HG02981 (cell line): ENCODE measurements at regions not wholly inside any gene's neighbourhood (a gene's known extent, or its start where the extent isn't known, plus 50 kb on each side); places are given as distances from the start of the nearest gene placed in this dataset.
"Not testable (repeated sequence)": the region's sequence is repeated elsewhere in the genome, so short reads cannot be mapped to it uniquely, and the experiment has no call there.

Source experiments
- ATAC-seq: cut with Tn5 transposase; IDR thresholded peaks from one replicate; pipeline ENCODE4 v1.9.1; 2021; ENCODE audit warnings: mild to moderate bottlenecking, moderate library complexity; ENCODE audit not compliant: unreplicated experiment

- ATAC-seq = no peak
Measured at GRCh38 chr2:111522231-111522768, 361.7 kb downstream of the ANAPC1 start.

- ATAC-seq = no peak
Measured at GRCh38 chr2:111523009-111523408, 361.0 kb downstream of the ANAPC1 start.

GRCh38 chr2:111525026-111525425, 359.0 kb downstream of the ANAPC1 start:
- not testable (repeated sequence) for ATAC-seq

DNA sequence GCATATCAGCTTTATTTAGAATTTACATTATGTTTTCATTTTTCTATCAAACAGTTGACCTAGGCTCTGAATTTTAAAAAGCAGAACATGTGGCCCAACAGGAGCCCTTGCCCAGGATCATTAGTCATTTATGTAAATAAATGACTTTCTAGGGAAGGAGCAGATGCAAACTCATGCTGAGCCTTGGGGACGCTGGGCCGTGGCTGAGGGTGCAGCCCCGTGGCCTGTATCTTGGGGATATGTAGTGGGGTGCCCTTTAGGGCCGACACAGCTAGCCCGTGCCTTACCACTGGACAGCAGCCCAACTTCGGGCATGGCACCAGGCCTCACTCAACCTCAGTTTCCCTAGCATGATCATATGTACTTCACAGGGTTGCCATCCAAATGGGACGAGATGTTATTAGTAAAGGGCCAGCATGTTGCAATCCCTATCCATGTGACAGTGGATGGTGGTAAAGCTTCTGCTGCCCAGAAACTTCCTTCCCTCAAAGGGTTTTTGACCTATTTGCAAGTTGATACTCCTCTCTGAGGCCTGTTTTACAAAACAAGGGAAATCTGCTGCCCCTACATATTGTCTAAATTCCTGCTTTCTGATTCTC, 357.9 kb downstream of the ANAPC1 start:
- not testable (repeated sequence) for ATAC-seq

DNA sequence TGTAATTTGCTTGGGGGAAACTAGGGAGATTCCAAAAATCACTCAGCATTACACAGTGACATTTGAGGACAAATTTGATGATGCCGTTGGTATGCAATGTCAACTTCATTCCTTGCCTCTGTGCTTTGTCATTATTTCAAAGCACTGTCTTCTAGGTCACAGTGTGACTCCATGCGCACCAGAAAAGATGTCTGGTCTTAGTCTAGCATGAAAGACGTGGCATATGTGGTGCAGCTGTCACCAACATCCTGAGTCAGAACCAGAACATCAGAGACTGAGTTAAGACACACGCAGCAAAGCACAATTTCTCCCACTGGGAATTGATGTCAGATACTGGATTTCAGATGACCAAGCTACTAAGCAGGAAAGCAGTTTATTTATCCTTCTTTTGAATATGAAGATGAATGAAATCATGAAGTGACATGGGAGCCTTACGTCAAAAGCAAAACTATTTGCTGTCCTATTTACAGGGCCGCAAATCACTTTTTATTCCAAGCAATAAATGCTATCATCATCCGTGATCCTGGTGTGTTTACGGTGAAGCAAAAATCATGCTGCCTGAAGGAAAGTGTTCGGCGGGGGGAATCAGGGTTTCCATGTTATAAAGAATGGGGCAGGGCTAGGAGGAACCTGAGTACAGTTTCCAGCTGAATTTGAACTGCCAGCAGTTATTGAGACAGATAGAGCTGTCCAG, 356.1 kb downstream of the ANAPC1 start:
- ATAC-seq = not testable (repeated sequence)

GRCh38 chr2:111529022-111529421, 355.0 kb downstream of the ANAPC1 start:
- not testable (repeated sequence) for ATAC-seq

GRCh38 chr2:111530239-111530965, 353.6 kb downstream of the ANAPC1 start:
- not testable (repeated sequence) for ATAC-seq

- ATAC-seq = not testable (repeated sequence)
Measured at GRCh38 chr2:111532682-111533556, 351.1 kb downstream of the ANAPC1 start.

- not testable (repeated sequence) for ATAC-seq
Measured at GRCh38 chr2:111533557-111534247, 350.3 kb downstream of the ANAPC1 start.

DNA sequence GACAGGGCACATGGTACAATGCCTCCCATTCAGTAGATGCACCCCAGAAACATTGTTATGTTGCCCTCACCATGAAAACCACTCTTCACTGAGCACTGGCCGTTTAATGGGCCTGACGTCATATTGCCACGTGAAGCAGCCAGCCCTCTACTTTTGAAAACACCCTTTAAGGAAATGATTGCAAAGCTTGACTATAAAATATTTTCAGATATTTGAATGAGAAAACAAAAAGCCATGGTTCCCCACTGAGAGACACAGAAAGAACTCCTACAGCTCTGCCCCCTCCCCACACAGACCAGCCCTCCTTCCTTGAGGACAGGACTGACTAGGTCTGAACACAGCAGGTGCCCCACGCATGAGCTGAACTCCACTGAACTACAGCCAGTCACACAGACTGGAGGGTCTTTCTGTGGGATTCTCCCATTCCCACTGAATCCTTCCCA, 349.1 kb downstream of the ANAPC1 start:
- no peak for ATAC-seq

DNA sequence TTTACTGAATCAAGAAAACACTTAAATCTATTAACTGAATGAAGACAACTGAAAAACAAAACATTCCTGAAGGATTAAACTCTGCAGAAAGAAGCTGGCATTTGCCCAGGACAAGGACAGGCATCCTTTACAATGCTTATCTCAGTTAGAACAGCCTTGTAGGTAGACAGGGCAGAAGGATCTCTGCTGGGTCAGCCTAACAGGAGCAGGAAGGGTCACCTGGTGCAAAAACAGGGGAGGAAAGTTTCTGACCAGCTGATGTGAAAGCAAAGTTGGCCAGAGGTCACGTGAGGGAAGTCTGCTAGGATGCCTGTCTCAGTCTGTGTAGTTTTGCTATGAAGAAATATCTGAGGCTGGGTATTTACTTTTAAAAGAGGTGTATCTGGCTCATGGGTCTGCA, 348.6 kb downstream of the ANAPC1 start:
- ATAC-seq = no peak

DNA sequence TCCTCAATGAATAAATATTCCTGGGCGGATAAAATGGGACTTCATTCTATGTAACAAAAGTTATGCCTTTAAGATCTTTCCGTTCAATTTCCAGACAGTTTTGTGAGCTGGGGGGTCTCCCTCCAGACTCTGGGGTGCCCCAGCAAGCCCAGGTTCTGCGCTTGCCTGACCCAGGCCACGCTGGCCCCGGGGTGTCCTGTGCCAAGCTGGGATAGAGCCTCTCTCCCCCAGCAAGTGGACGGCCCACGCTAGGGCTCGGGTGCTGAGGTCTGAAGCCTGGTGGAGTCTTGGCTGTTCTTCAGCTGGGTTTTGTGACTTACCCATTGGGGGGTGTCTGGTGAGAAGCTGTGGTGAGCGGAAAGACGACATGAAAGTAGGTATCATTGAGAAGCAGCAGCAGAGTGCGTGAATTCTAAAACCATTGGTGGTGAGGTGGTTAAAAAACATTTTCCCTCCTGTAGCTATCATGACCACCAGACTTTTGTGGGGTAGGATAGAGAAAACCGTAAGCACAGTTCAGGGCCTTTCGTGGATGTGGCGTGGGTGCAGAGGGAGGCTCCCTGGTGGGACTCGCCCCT, 346.8 kb downstream of the ANAPC1 start:
- ATAC-seq = no peak

DNA sequence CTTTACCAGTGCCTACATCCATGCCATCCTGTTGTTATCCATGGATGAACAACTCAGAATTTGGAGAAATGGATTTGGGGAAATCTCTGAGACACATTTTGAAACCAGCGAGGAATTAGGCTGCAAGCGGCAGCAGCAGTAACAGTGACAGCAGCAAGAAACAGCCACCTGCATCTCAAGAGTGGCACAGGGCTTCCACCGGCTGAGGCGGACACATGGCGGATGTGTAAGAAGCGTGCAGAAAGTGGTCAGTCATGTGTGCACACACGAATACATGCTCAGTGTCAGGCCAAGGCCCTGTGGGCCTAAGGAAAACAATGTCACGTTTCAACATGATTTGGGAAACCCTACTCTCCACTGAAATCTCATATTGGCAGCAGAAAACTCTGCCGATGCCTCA, 344.0 kb downstream of the ANAPC1 start:
- ATAC-seq = not testable (repeated sequence)

GRCh38 chr2:111542120-111542774, 341.7 kb downstream of the ANAPC1 start:
- not testable (repeated sequence) for ATAC-seq

- ATAC-seq = not testable (repeated sequence)
Measured at GRCh38 chr2:111544006-111544405, 340.0 kb downstream of the ANAPC1 start.

DNA sequence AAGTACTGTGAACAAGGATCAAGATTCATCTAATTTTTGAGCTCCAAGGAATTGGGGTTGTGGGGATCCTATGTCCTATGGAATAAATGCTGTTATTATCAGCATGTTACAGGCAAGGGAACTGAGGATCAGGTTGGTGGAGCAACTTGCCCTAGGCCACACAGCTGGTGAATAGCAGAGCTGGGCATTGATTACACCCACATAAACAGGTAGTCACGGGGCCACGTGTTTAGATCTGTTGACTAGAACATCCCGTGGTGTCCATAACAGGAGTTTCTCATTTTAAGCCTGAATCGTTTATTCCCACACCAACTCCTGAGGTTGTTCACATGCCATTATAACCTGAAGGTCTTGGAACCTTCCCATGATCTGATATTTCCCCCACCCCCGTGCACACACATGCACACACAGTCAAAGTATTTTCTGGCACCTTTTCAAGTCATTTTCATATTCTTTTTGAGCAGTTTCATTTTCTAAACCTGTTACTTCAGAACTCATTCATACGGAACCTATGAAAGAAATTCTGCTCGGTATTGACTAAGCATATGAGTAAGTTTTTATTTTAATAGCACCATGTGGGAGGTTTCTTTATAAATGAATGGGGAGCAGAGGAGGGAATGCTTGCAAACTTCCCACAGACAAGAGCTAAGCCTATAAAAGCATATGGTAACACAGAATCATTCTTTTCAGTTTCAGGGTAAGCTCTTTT, 338.1 kb downstream of the ANAPC1 start:
- ATAC-seq = not testable (repeated sequence)

DNA sequence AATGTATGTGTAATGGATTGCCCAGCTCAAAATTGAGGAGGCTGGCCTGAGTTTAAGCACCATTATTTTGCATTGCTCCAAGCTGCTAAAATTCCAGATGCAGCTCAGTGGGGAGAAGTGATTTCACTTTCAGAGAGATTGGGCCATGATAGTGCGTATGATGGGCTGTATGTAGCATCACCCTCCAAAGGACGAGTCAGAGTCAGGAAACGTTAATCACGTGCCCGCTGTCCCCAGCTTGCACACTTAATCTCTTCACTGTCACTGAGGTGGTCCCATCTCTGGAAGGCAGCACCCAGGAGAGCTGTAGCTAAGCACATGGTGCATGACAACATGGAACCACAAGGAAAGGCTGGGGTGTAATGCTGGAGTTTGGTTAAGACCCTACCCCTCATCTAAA, 337.4 kb downstream of the ANAPC1 start:
- not testable (repeated sequence) for ATAC-seq

DNA sequence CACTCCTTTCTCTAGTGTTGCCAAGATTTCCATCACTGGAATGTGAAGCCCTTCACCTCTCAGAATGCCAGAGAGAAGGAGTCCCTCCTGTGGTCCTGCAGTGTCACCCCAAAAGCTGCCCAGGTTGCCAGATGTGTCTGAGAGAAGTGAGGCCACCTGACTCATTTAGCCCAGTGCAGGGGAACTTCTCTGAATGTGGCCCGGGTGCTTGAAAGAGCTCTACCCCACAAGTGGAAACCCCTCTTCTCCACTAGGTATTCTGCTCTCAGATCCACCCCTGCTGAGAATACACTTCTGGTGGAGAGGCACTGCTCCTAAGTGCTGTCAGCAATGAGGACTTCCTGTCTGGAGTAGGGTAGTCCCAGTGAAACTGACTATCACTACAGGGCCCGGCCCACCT, 334.8 kb downstream of the ANAPC1 start:
- not testable (repeated sequence) for ATAC-seq
